HepG2 (cell line): ENCODE measurements at regions not wholly inside any gene's neighbourhood (a gene's known extent, or its start where the extent isn't known, plus 50 kb on each side); places are given as distances from the start of the nearest gene placed in this dataset.

ENCODE experiments used
- ATAC-seq: fragments of 200-7000 bp; cut with Tn5 transposase; 3 replicates; pipeline ENCODE4 v1.9.1; 2020; ENCODE audit warnings: mild to moderate bottlenecking, moderate library complexity
- BruUV-seq: library from RNA; stranded (reverse); fragments of 400-500 nt; replicated peaks from 2 replicates; lab custom pipeline; 2021; lab: Mats Ljungman, UMichigan
- CTCF ChIA-PET: fragments of 300-600 bp; formaldehyde crosslinking; extraction: SDS; loops from one replicate; lab custom pipeline; 2021; ENCODE audit warnings: low total read pairs, inconsistent platforms, low intra/inter-chr PET ratio; lab: Yijun Ruan, JAX
- POLR2A ChIA-PET: fragments of 350-600 bp; sonication (Branson Sonifier 250); formaldehyde crosslinking; loops from one replicate; lab custom pipeline; 2020; ENCODE audit warnings: antibody characterized with exemption, inconsistent platforms; lab: Yijun Ruan, JAX
- DNase-seq: peaks from one replicate; pipeline ENCODE4 v3.0.0-alpha.2; 2015; ENCODE audit warnings: low spot score
- FAIRE-seq: peaks from 3 replicates; lab custom pipeline; 2011; peaks lifted over from hg19 to GRCh38; lab: Jason Lieb, UNC
- H2AFZ ChIP-seq: one replicate; pipeline ENCODE4 v1.6.1; 2011; ENCODE audit warnings: low read length, inconsistent platforms
- H3K27ac ChIP-seq: fragments of 300-600 bp; 3 replicates; pipeline ENCODE4 v1.8.0; 2011; ENCODE audit warnings: mixed run types, mild to moderate bottlenecking, mixed read lengths, low read length, inconsistent platforms; ENCODE audit not compliant: insufficient read depth; ENCODE audit errors: extremely low read length
- H3K27me3 ChIP-seq, 2 experiments: fragments of 200-600 bp in 1 of 2; 2 replicates in 1 of 2; 3 replicates in 1 of 2; pipeline versions ENCODE4 v1.6.0 to v1.8.0; 2011; ENCODE audit warnings: low read length in 2 of 2, mild to moderate bottlenecking in 2 of 2, moderate library complexity in 2 of 2, inconsistent platforms in 1 of 2; ENCODE audit not compliant: insufficient read depth in 2 of 2, control insufficient read depth in 1 of 2
- H3K36me3 ChIP-seq, 2 experiments: fragments of 200-600 bp in 1 of 2; replicated peaks in 1 of 2; 2 replicates in 1 of 2; 3 replicates in 1 of 2; pipeline versions ENCODE4 v1.5.1 to v1.8.0; 2011; ENCODE audit warnings: low read length in 2 of 2, inconsistent platforms in 1 of 2; ENCODE audit not compliant: insufficient read depth in 2 of 2, control insufficient read depth in 1 of 2
- H3K4me1 ChIP-seq: 2 replicates; pipeline ENCODE4 v1.5.1; 2012; ENCODE audit warnings: low read length, inconsistent platforms; ENCODE audit not compliant: insufficient read depth
- H3K4me2 ChIP-seq: 2 replicates; pipeline ENCODE4 v1.6.0; 2011; ENCODE audit warnings: low read depth, low read length, inconsistent platforms
- H3K4me3 ChIP-seq, 3 experiments: fragments of 200-600 bp in 1 of 3; sonication (generic), shearing (Covaris generic) in 1 of 3; replicated peaks in 1 of 3; 2 replicates each; pipeline ENCODE4 v1.5.1; 2011 to 2016; ENCODE audit warnings: low read length in 3 of 3, inconsistent platforms in 2 of 3, low read depth in 2 of 3, mild to moderate bottlenecking in 2 of 3, control low read depth in 1 of 3, mixed read lengths in 1 of 3; ENCODE audit not compliant: insufficient read depth in 1 of 3
- H3K79me2 ChIP-seq: one replicate; pipeline ENCODE4 v1.6.1; 2011; ENCODE audit warnings: low read length, inconsistent platforms; ENCODE audit not compliant: insufficient read depth
- H3K9ac ChIP-seq: 2 replicates; pipeline ENCODE4 v1.6.0; 2011; ENCODE audit warnings: mild to moderate bottlenecking, low read depth, low read length, inconsistent platforms; ENCODE audit not compliant: insufficient read depth
- H3K9me3 ChIP-seq: 2 replicates; pipeline ENCODE4 v1.5.1; 2012; ENCODE audit warnings: mild to moderate bottlenecking, low read length
- H4K20me1 ChIP-seq: 2 replicates; pipeline ENCODE4 v1.6.0; 2011; ENCODE audit warnings: inconsistent platforms, mild to moderate bottlenecking, low read length, moderate library complexity; ENCODE audit not compliant: insufficient read depth
- DMTF1 ChIP-seq: sonication (generic); formaldehyde crosslinking; IDR thresholded peaks from 2 replicates; pipeline ENCODE4 v1.4.0; 2020; ENCODE audit warnings: mild to moderate bottlenecking, missing genetic modification reagents
- ELF4 ChIP-seq: sonication (generic); formaldehyde crosslinking; IDR thresholded peaks from 2 replicates; pipeline ENCODE4 v1.5.0; 2020; ENCODE audit warnings: missing genetic modification reagents, mild to moderate bottlenecking, moderate library complexity, borderline replicate concordance
- HNF4A ChIP-seq: sonication (generic); formaldehyde crosslinking; IDR thresholded peaks from 2 replicates; pipeline ENCODE4 v1.4.0; 2020; ENCODE audit warnings: missing genetic modification reagents
- HOXA7 ChIP-seq: sonication (generic); formaldehyde crosslinking; IDR thresholded peaks from 2 replicates; pipeline ENCODE4 v1.8.1; 2022; ENCODE audit warnings: mild to moderate bottlenecking, missing genetic modification reagents, moderate library complexity
- LCORL ChIP-seq, 2 experiments: fragments of 450-650 bp in 1 of 2; sonication (generic) in 1 of 2; formaldehyde crosslinking in 1 of 2; IDR thresholded peaks; 2 replicates each; pipeline versions ENCODE4 v1.5.0 to v1.6.1; 2017 to 2020; ENCODE audit warnings: antibody characterized with exemption in 1 of 2, missing genetic modification reagents in 1 of 2
- RBM39 ChIP-seq: fragments of 200-400 bp; formaldehyde crosslinking; IDR thresholded peaks from one replicate; pipeline ENCODE4 v1.6.1; 2018; ENCODE audit warnings: antibody characterized with exemption, mild to moderate bottlenecking, low read depth, low read length; ENCODE audit not compliant: poor library complexity, severe bottlenecking
- SNAPC4 ChIP-seq: sonication (generic); formaldehyde crosslinking; IDR thresholded peaks from 2 replicates; pipeline ENCODE4 v1.4.0; 2020; ENCODE audit warnings: mild to moderate bottlenecking, missing genetic modification reagents
- SUZ12 ChIP-seq: fragments of 150-350 bp; IDR thresholded peaks from 2 replicates; pipeline ENCODE4 v1.6.1; 2014; ENCODE audit warnings: low read depth, low read length
- TEAD3 ChIP-seq: optimal IDR thresholded peaks from 2 replicates; pipeline ENCODE3; 2016; ENCODE audit warnings: borderline replicate concordance
- ZNF362 ChIP-seq: sonication (generic); formaldehyde crosslinking; IDR thresholded peaks from 2 replicates; pipeline ENCODE4 v1.4.0; 2020; ENCODE audit warnings: missing genetic modification reagents, mild to moderate bottlenecking, borderline replicate concordance
- ZNF672 ChIP-seq: sonication (generic); formaldehyde crosslinking; IDR thresholded peaks from 2 replicates; pipeline ENCODE4 v1.8.1; 2022; ENCODE audit warnings: missing genetic modification reagents
- WGBS: methylation state at CpG from one replicate; pipeline ENCODE4 v1.1.6; 2017; ENCODE audit warnings: low lambda C conversion rate; 5-methylcytosine and 5-hydroxymethylcytosine counted together
- in situ Hi-C: cut with HindIII; loops from 2 replicates; pipeline ENCODE4 v1.10.0; 2017; ENCODE audit warnings: low pct_unique_long_range_greater_than_20kb; ENCODE audit not compliant: extremely low pct_ligation_motif_present
- intact Hi-C: fragments of 100-400 bp; cut with micrococcal nuclease; formaldehyde crosslinking; loops from one replicate; pipeline ENCODE4 v1.10.0; 2022; ENCODE audit not compliant: unreplicated experiment
- TF ChIP-seq, protein P1 (sequence below): IDR thresholded peaks from 2 replicates; pipeline ENCODE4 v1.6.1; 2012; ENCODE audit warnings: low read depth, low read length, improper control_type of control experiment
- TF ChIP-seq, protein P2 (sequence below): sonication (generic); IDR thresholded peaks from 2 replicates; pipeline ENCODE4 v1.6.1; 2016; ENCODE audit warnings: low read depth, borderline replicate concordance

DNA sequence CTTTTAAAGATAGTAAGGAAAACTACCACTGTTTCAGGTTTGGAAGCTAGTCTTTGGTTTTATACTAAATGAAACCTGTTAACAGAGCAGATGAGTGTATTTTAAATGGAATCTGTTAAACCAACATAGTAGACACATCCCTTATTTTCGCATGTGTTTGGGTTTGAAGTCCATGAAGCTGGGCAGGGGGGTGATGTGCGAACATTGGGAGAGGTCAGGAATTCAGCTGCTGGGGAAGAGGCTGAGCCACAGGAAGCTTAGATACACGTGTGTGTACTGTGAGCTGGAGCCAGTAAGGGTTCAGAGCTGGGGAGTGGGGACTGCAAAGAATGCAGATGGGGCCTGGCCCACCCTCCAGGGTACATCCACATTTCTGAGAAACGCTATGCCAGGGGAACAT, 176.9 kb downstream of the VAPA start:
- no TSS peak for BruUV-seq
- DNase-seq (peak; percentile 44), ATAC-seq (peak; percentile 90), FAIRE-seq (no peak)
- no peak overlapping the region for H3K9ac ChIP-seq
- H2AFZ ChIP-seq = no peak overlapping the region
- H3K27me3 ChIP-seq = peaks cover 0 to 7% of the 10 kb centered on the region in 2 experiments; a peak in 3 of 5 replicates
- CTCF ChIA-PET = no interaction called here
- in situ Hi-C loops = no loop called here
- no peaks in the 10 kb centered on the region for H3K9me3 ChIP-seq
- WGBS = 9% methylated on average over 4 of the region's 4 CpGs
- POLR2A ChIA-PET = no interaction called here
- no peaks in the 10 kb centered on the region; the same call in 1 of the 2 replicates for H4K20me1 ChIP-seq
- H3K27ac ChIP-seq = no peak overlapping the region
- intact Hi-C loops = no loop called here
- no peaks in the 10 kb centered on the region for H3K79me2 ChIP-seq
- no peaks in the 10 kb centered on the region for H3K36me3 ChIP-seq
- peaks cover 17% of the 10 kb centered on the region for H3K4me1 ChIP-seq
- 0 out of 2 replicates have a peak overlapping the region, but pooled peaks have one; percentile 5 for H3K4me2 ChIP-seq
- no peak overlapping the region for H3K4me3 ChIP-seq
- TF ChIP-seq ZNF362 = no peak
- TF ChIP-seq, protein P1, sequence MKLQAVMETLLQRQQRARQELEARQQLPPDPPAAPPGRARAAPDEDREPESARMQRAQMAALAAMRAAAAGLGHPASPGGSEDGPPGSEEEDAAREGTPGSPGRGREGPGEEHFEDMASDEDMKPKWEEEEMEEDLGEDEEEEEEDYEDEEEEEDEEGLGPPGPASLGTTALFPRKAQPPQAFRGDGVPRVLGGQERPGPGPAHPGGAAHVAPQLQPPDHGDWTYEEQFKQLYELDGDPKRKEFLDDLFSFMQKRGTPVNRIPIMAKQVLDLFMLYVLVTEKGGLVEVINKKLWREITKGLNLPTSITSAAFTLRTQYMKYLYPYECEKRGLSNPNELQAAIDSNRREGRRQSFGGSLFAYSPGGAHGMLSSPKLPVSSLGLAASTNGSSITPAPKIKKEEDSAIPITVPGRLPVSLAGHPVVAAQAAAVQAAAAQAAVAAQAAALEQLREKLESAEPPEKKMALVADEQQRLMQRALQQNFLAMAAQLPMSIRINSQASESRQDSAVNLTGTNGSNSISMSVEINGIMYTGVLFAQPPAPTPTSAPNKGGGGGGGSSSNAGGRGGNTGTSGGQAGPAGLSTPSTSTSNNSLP = 0 out of 2 replicates have a peak, but pooled peaks have one; percentile 23
- no peak for TF ChIP-seq HOXA7
- no peak for TF ChIP-seq ZNF672 (CRISPR knock-in tag)
- no peak for TF ChIP-seq DMTF1
- TF ChIP-seq, protein P2, sequence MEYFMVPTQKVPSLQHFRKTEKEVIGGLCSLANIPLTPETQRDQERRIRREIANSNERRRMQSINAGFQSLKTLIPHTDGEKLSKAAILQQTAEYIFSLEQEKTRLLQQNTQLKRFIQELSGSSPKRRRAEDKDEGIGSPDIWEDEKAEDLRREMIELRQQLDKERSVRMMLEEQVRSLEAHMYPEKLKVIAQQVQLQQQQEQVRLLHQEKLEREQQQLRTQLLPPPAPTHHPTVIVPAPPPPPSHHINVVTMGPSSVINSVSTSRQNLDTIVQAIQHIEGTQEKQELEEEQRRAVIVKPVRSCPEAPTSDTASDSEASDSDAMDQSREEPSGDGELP = peak; percentile 36; the same call in 1 of the 2 replicates
- peak; percentile 73 for TF ChIP-seq HNF4A
- TF ChIP-seq SNAPC4 (CRISPR knock-in tag) = no peak
- no peak for TF ChIP-seq ELF4 (CRISPR knock-in tag)
- no peak for TF ChIP-seq LCORL (IDR thresholded peaks at IDR 0.05)
- 0 out of 2 replicates have a peak, but pooled peaks have one; percentile 26 for TF ChIP-seq LCORL (CRISPR knock-in tag; IDR thresholded peaks at IDR 0.05)
- TF ChIP-seq TEAD3 (CRISPR knock-in tag) = peak; percentile 44
- TF ChIP-seq SUZ12 = no peak
- TF ChIP-seq RBM39 = no peak
